22Rv1 (cell line): ENCODE measurements at regions not wholly inside any gene's neighbourhood (a gene's known extent, or its start where the extent isn't known, plus 50 kb on each side); places are given as distances from the start of the nearest gene placed in this dataset.

Experiments
- ZFX ChIP-seq: fragments of 450-650 bp; IDR thresholded peaks from 2 replicates; pipeline ENCODE4 v1.6.1; 2017; ENCODE audit warnings: antibody characterized with exemption, borderline replicate concordance
- TF ChIP-seq, protein P1 (sequence below): fragments of 450-650 bp; IDR thresholded peaks from 2 replicates; pipeline ENCODE4 v1.5.1; 2017; ENCODE audit warnings: mild to moderate bottlenecking

DNA sequence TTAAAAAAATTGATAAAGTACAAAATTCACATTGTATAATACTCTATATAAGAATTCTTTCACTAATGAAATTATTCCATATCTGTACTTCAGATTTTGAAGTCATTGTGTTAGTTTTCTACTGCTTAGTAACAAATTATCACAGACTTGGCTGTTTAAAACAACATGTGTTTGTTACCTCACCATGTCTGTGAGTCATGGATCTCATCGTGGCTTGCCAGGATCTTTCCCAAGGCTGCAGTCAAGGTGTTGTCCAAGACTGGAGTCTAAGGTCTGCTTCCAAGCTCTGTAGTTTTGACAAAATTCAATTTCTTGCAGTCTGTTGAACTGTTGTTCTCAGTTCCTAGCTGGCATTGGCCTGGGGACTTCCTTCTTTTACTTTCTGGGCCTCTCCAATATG is 1286.9 kb downstream of the ADGRL3 start:
- no peak for TF ChIP-seq ZFX
- TF ChIP-seq, protein P1, sequence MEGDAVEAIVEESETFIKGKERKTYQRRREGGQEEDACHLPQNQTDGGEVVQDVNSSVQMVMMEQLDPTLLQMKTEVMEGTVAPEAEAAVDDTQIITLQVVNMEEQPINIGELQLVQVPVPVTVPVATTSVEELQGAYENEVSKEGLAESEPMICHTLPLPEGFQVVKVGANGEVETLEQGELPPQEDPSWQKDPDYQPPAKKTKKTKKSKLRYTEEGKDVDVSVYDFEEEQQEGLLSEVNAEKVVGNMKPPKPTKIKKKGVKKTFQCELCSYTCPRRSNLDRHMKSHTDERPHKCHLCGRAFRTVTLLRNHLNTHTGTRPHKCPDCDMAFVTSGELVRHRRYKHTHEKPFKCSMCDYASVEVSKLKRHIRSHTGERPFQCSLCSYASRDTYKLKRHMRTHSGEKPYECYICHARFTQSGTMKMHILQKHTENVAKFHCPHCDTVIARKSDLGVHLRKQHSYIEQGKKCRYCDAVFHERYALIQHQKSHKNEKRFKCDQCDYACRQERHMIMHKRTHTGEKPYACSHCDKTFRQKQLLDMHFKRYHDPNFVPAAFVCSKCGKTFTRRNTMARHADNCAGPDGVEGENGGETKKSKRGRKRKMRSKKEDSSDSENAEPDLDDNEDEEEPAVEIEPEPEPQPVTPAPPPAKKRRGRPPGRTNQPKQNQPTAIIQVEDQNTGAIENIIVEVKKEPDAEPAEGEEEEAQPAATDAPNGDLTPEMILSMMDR: no peak
